DND-41 (cell line): ENCODE measurements at regions not wholly inside any gene's neighbourhood (a gene's known extent, or its start where the extent isn't known, plus 50 kb on each side); places are given as distances from the start of the nearest gene placed in this dataset.

Experiments used
- ATAC-seq: fragments of 200-7000 bp; cut with Tn5 transposase; 3 replicates; pipeline ENCODE4 v1.9.1; 2021; ENCODE audit warnings: low read depth; ENCODE audit not compliant: insufficient read depth
- DNase-seq: peaks from one replicate; pipeline ENCODE4 v3.0.0-alpha.2; 2020
- H2AFZ ChIP-seq: 2 replicates; pipeline ENCODE4 v1.6.0; 2012; ENCODE audit warnings: low read depth, low read length
- H3K27ac ChIP-seq: 2 replicates; pipeline ENCODE4 v1.5.1; 2012; ENCODE audit warnings: low read length, inconsistent platforms
- H3K27me3 ChIP-seq: fragments of 200-600 bp; sonication (generic); 2 replicates; pipeline ENCODE4 v1.6.0; 2012; ENCODE audit warnings: low read length, mild to moderate bottlenecking, inconsistent platforms; ENCODE audit not compliant: insufficient read depth, poor library complexity
- H3K36me3 ChIP-seq: 2 replicates; pipeline ENCODE4 v1.5.1; 2012; ENCODE audit warnings: low read length, inconsistent platforms; ENCODE audit not compliant: insufficient read depth
- H3K4me1 ChIP-seq: 2 replicates; pipeline ENCODE4 v1.5.1; 2012; ENCODE audit warnings: mild to moderate bottlenecking, low read length; ENCODE audit not compliant: insufficient read depth
- H3K4me2 ChIP-seq: 2 replicates; pipeline ENCODE4 v1.6.0; 2012; ENCODE audit warnings: mild to moderate bottlenecking, moderate library complexity, low read length, inconsistent platforms; ENCODE audit not compliant: insufficient read depth
- H3K4me3 ChIP-seq, 2 experiments: fragments of 200-600 bp in 1 of 2; shearing (Covaris generic) in 1 of 2; 2 replicates each; pipeline ENCODE4 v1.5.1; 2012 to 2016; ENCODE audit warnings: inconsistent platforms in 2 of 2, low read length in 2 of 2, mild to moderate bottlenecking in 2 of 2, low read depth in 1 of 2, moderate library complexity in 1 of 2
- H3K79me2 ChIP-seq: 2 replicates; pipeline ENCODE4 v1.6.0; 2012; ENCODE audit warnings: low read length, inconsistent platforms; ENCODE audit not compliant: insufficient read depth
- H3K9ac ChIP-seq: 2 replicates; pipeline ENCODE4 v1.6.0; 2012; ENCODE audit warnings: low read depth, mild to moderate bottlenecking, inconsistent platforms, low read length, moderate library complexity
- H3K9me3 ChIP-seq: 2 replicates; pipeline ENCODE4 v1.5.1; 2012; ENCODE audit warnings: low read length, moderate library complexity, mild to moderate bottlenecking, inconsistent platforms; ENCODE audit not compliant: insufficient read depth, severe bottlenecking
- H4K20me1 ChIP-seq: 2 replicates; pipeline ENCODE4 v1.6.0; 2012; ENCODE audit warnings: low read length; ENCODE audit not compliant: insufficient read depth
- CTCF ChIP-seq: IDR thresholded peaks from 2 replicates; pipeline ENCODE4 v1.5.1; 2012; ENCODE audit warnings: borderline replicate concordance, low read length, moderate library complexity, mild to moderate bottlenecking; ENCODE audit not compliant: poor library complexity, severe bottlenecking; ENCODE audit errors: extremely low read depth
- EZH2 ChIP-seq: IDR thresholded peaks from 3 replicates; pipeline ENCODE4 v1.6.1; 2012; ENCODE audit warnings: borderline replicate concordance, low read depth, mild to moderate bottlenecking, moderate library complexity, low read length, inconsistent platforms; ENCODE audit not compliant: severe bottlenecking

- peaks cover 9% of the 10 kb centered on the region for H3K27me3 ChIP-seq
- no peaks in the 10 kb centered on the region for H3K4me1 ChIP-seq
- no peak overlapping the region for H2AFZ ChIP-seq
- no peaks in the 10 kb centered on the region for H3K36me3 ChIP-seq
- no peak overlapping the region for H3K4me3 ChIP-seq
- TF ChIP-seq CTCF (no peak), EZH2 (no peak)
- ATAC-seq (no peak), DNase-seq (no peak)
- no peak overlapping the region for H3K4me2 ChIP-seq
- H3K9me3 ChIP-seq: no peaks in the 10 kb centered on the region
- no peak overlapping the region for H3K9ac ChIP-seq
- H3K79me2 ChIP-seq: no peaks in the 10 kb centered on the region
- no peaks in the 10 kb centered on the region for H4K20me1 ChIP-seq
- no peak overlapping the region for H3K27ac ChIP-seq
Observed at GRCh38 chr2:47295981-47296635, 73.0 kb upstream of the EPCAM start.

DNA sequence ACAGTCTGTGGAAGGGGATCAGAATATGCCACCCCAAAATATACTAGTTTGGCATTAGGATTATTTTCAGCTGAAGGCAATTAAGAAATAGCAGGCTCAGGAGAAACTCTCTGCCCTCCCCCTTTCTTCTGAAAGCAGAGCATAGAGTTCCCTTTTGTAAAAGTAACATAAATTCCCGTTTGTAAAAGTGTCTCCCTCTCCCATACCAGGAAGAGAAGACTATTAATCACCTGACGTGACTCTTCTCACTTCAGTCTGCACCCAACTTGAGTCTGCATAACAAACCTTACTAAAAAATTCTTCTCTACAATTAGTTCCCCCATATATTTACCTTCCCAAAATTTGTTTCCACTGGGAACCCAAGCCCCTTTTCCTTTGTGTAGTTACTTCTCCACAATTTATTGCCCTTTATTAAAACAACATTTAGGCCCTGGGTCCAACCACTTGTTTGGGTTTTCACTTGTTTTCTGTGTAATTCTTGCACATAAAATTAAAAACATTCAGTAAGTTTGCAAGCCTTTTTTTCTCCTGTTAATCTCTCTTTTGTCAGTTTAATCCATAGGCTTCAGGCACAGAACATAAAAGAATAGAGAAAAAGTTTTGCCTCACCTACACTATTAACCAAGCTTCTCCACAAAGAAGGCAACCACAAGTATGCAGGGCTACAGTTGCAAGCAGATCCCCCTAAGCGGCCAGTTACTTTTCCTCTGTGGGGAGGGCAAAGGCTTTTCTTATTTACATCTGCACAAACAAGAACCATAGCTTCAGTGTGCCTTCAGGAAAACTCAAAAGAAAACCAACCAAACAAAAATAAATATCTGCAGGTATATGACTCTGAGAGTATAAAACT lies 73.8 kb upstream of the EPCAM start:
- H4K20me1 ChIP-seq: no peaks in the 10 kb centered on the region
- TF ChIP-seq CTCF: no peak
- H3K27me3 ChIP-seq: peaks cover 1% of the 10 kb centered on the region
- ATAC-seq (no peak), DNase-seq (no peak)
- H3K4me2 ChIP-seq: no peak overlapping the region
- H2AFZ ChIP-seq: no peak overlapping the region
- H3K9ac ChIP-seq: no peak overlapping the region
- no peaks in the 10 kb centered on the region for H3K9me3 ChIP-seq
- H3K36me3 ChIP-seq: no peaks in the 10 kb centered on the region
- no peak overlapping the region for H3K27ac ChIP-seq
- no peaks in the 10 kb centered on the region for H3K4me1 ChIP-seq
- H3K4me3 ChIP-seq: no peak overlapping the region
- no peaks in the 10 kb centered on the region for H3K79me2 ChIP-seq

DNA sequence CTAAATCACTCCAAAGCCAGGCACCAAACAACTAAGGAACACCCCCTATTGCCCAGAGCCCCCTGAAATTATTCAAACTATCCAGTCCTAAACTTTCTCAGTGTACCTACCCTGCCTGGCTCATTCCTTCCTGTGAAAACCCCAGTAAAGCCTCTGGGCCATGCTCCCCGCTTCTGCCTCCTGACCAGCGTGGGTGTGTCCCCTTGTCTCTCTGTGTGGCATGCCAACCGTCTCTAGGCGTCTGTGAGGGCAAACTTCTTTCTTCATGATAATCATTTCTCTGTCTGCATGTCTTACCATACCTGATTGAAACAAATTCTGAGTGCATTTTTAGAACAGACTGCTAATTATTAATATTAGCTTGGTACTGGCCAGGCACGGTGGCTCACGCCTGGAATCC lies 75.1 kb upstream of the EPCAM start:
- H3K27ac ChIP-seq: no peak overlapping the region
- H3K9ac ChIP-seq: no peak overlapping the region
- no peaks in the 10 kb centered on the region for H4K20me1 ChIP-seq
- no peaks in the 10 kb centered on the region for H3K9me3 ChIP-seq
- H3K4me3 ChIP-seq: no peak overlapping the region
- no peak overlapping the region for H2AFZ ChIP-seq
- no peaks in the 10 kb centered on the region for H3K4me1 ChIP-seq
- no peaks in the 10 kb centered on the region for H3K79me2 ChIP-seq
- ATAC-seq (no peak), DNase-seq (no peak)
- no peak overlapping the region for H3K4me2 ChIP-seq
- H3K27me3 ChIP-seq: no peaks in the 10 kb centered on the region
- no peaks in the 10 kb centered on the region for H3K36me3 ChIP-seq
- TF ChIP-seq CTCF (no peak), EZH2 (no peak)

DNA sequence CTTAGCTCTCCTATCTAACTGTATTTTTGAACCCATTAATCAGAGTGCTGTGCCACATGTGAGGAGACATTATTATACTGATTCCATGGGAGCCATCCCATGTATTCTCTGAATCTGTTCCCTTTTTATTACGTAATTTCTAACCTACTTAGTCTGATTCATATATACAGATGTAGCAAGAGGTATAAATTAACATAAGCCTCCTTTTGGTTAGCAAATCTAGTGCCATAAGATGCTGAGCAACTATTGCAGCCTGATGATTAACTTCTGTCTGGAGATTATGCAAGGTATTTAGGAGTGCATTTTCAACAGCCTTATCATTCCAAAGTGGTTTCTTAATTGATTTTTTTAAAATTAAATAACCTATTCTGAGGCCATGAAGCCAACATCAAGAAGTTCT lies 80.2 kb upstream of the EPCAM start:
- no peak overlapping the region for H3K4me3 ChIP-seq
- no peaks in the 10 kb centered on the region for H3K4me1 ChIP-seq
- H4K20me1 ChIP-seq: no peaks in the 10 kb centered on the region
- H3K27me3 ChIP-seq: no peaks in the 10 kb centered on the region
- no peaks in the 10 kb centered on the region for H3K9me3 ChIP-seq
- DNase-seq (no peak), ATAC-seq (no peak)
- no peaks in the 10 kb centered on the region for H3K79me2 ChIP-seq
- no peak overlapping the region for H3K27ac ChIP-seq
- H3K4me2 ChIP-seq: no peak overlapping the region
- TF ChIP-seq EZH2 (no peak), CTCF (no peak)
- no peak overlapping the region for H3K9ac ChIP-seq
- no peaks in the 10 kb centered on the region for H3K36me3 ChIP-seq
- H2AFZ ChIP-seq: no peak overlapping the region
